Neural cell (in vitro differentiated cells): ENCODE measurements at regions not wholly inside any gene's neighbourhood (a gene's known extent, or its start where the extent isn't known, plus 50 kb on each side); places are given as distances from the start of the nearest gene placed in this dataset.

Experiments used
- H2AFZ ChIP-seq: fragments of 200-600, 300-800 bp; sonication (generic), shearing (Covaris generic); 2 replicates; pipeline ENCODE4 v1.6.0; 2014; ENCODE audit warnings: low read depth, mild to moderate bottlenecking, antibody characterized with exemption, low read length, moderate library complexity
- H3F3A ChIP-seq: fragments of 200-600 bp; shearing (Covaris generic); 2 replicates; pipeline ENCODE4 v1.6.1; 2016; ENCODE audit warnings: mild to moderate bottlenecking, moderate library complexity, mixed read lengths, antibody characterized with exemption, low read length; ENCODE audit not compliant: insufficient read depth, poor library complexity, severe bottlenecking
- H3K27ac ChIP-seq: fragments of 200-600, 300-800 bp; sonication (generic), shearing (Covaris generic); 2 replicates; pipeline ENCODE4 v1.5.1; 2014; ENCODE audit warnings: mild to moderate bottlenecking, low read length, moderate library complexity
- H3K27me3 ChIP-seq: fragments of 300-800, 200-600 bp; sonication (generic), shearing (Covaris generic); 2 replicates; pipeline ENCODE4 v1.6.0; 2014; ENCODE audit warnings: mild to moderate bottlenecking, low read depth, low read length, moderate library complexity; ENCODE audit not compliant: insufficient read depth
- H3K36me3 ChIP-seq: fragments of 300-800, 200-600 bp; sonication (generic), shearing (Covaris generic); 2 replicates; pipeline ENCODE4 v1.5.1; 2014; ENCODE audit warnings: mild to moderate bottlenecking, antibody characterized with exemption, low read length, moderate library complexity; ENCODE audit not compliant: insufficient read depth
- H3K4me2 ChIP-seq: fragments of 300-800, 200-600 bp; sonication (generic), shearing (Covaris generic); 2 replicates; pipeline ENCODE4 v1.6.0; 2014; ENCODE audit warnings: mild to moderate bottlenecking, low read length
- H3K4me3 ChIP-seq: fragments of 300-800, 200-600 bp; sonication (generic), shearing (Covaris generic); 2 replicates; pipeline ENCODE4 v1.5.1; 2014; ENCODE audit warnings: mild to moderate bottlenecking, low read length, moderate library complexity
- H3K79me2 ChIP-seq: fragments of 200-600 bp; shearing (Covaris generic); replicated peaks from 2 replicates; pipeline ENCODE4 v1.6.0; 2014; ENCODE audit warnings: mild to moderate bottlenecking, low read length, moderate library complexity; ENCODE audit not compliant: insufficient read depth
- H3K9ac ChIP-seq: fragments of 300-800, 200-600 bp; sonication (generic), shearing (Covaris generic); 2 replicates; pipeline ENCODE4 v1.6.1; 2016; ENCODE audit warnings: mild to moderate bottlenecking, low read length, mixed read lengths
- H3K9me2 ChIP-seq: fragments of 200-600 bp; shearing (Covaris generic); 2 replicates; pipeline ENCODE4 v1.6.1; 2016; ENCODE audit warnings: mild to moderate bottlenecking, low read length, mixed read lengths; ENCODE audit not compliant: insufficient read depth
- H3K9me3 ChIP-seq: fragments of 200-600, 300-800 bp; sonication (generic), shearing (Covaris generic); 2 replicates; pipeline ENCODE4 v1.6.1; 2016; ENCODE audit warnings: mild to moderate bottlenecking, mixed run types, low read length, moderate library complexity, mixed read lengths
- H4K20me1 ChIP-seq: fragments of 200-600 bp; shearing (Covaris generic); 2 replicates; pipeline ENCODE4 v1.6.1; 2016; ENCODE audit warnings: mild to moderate bottlenecking, mixed run types; ENCODE audit not compliant: insufficient read depth
- EP300 ChIP-seq: fragments of 450-650 bp; conservative IDR thresholded peaks from 2 replicates; pipeline ENCODE4 v1.6.1; 2014; ENCODE audit warnings: antibody characterized with exemption, mild to moderate bottlenecking, moderate library complexity; ENCODE audit not compliant: poor library complexity, severe bottlenecking
- EZH2 ChIP-seq: fragments of 200-600, 300-800 bp; shearing (Covaris generic), sonication (generic); IDR thresholded peaks from 2 replicates; pipeline ENCODE4 v1.6.1; 2014; ENCODE audit warnings: antibody characterized with exemption, low read length, borderline replicate concordance, mild to moderate bottlenecking; ENCODE audit not compliant: insufficient read depth, poor library complexity, severe bottlenecking
- MXI1 ChIP-seq: fragments of 450-650 bp; conservative IDR thresholded peaks from 2 replicates; pipeline ENCODE4 v1.6.1; 2014; ENCODE audit warnings: antibody characterized with exemption, mild to moderate bottlenecking; ENCODE audit not compliant: poor library complexity, severe bottlenecking
- POLR2AphosphoS5 ChIP-seq: IDR thresholded peaks from 2 replicates; pipeline ENCODE4 v1.6.1; 2012
- RAD21 ChIP-seq: fragments of 450-650 bp; conservative IDR thresholded peaks from 2 replicates; pipeline ENCODE4 v1.6.1; 2014; ENCODE audit warnings: antibody characterized with exemption, mild to moderate bottlenecking, moderate library complexity
- SMC3 ChIP-seq: fragments of 450-650 bp; conservative IDR thresholded peaks from 2 replicates; pipeline ENCODE4 v1.6.1; 2014; ENCODE audit warnings: antibody characterized with exemption, mild to moderate bottlenecking, moderate library complexity; ENCODE audit not compliant: poor library complexity
- TAF1 ChIP-seq: IDR thresholded peaks from 2 replicates; pipeline ENCODE4 v1.6.1; 2012; ENCODE audit warnings: low read depth
- TF ChIP-seq, protein P1 (sequence below): IDR thresholded peaks from 2 replicates; pipeline ENCODE4 v1.6.1; 2012; ENCODE audit warnings: borderline replicate concordance
- TF ChIP-seq, protein P2 (sequence below): fragments of 450-650 bp; IDR thresholded peaks from 2 replicates; pipeline ENCODE4 v1.5.1; 2014; ENCODE audit warnings: antibody characterized with exemption, mild to moderate bottlenecking, moderate library complexity; ENCODE audit not compliant: poor library complexity, severe bottlenecking

DNA sequence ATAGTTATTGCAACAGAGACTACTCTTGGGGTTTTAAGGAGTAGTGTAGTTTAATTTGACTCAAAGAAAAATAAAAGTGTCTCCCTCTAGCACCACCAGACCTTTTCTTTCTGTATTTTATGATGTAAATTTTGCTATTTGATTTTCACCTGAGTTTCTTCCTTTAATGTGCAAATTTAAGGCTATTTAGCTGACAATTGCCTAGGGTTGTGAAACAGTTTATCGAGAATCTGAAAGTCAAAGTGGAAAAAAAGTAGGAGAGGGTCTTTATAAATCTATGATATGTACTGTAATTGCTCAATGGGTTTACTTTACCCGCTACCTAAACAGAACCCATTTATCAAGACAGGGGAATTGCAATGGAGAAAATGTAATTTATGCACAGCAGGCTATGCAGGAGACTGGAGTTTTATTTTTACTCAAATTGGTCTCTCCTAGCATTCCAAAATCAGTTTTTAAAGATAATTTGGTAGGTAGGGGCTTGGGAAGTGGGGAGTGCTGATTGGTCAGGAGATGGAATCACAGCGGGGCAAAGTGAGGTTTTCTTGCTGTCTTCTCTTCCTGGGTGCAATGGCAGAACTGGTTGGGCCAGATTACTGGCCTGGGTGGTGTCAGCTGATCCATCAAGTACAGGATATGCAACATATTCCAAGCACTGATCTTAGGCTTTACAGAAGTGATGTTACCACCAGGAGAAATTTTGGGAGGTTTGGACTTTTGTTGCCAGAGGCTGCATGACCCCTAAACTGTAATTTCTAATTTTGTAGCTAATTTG is 228.6 kb upstream of the TACR3 start:
- Histone ChIP-seq H3K4me3 (no peak overlapping the region), H3K9me3 (no peaks in the 10 kb centered on the region), H3F3A (no peaks in the 10 kb centered on the region), H3K9ac (no peak overlapping the region), H3K79me2 (no peaks in the 10 kb centered on the region), H3K27ac (no peak overlapping the region), H2AFZ (no peak overlapping the region), H3K27me3 (no peaks in the 10 kb centered on the region), H3K9me2 (no peaks in the 10 kb centered on the region), H3K36me3 (no peaks in the 10 kb centered on the region), H3K4me2 (no peak overlapping the region), H4K20me1 (no peaks in the 10 kb centered on the region)
- TF ChIP-seq RAD21 (no peak), SMC3 (no peak), POLR2AphosphoS5 (no peak), TAF1 (no peak), EZH2 (no peak), EP300 (no peak), MXI1 (no peak)
- TF ChIP-seq, protein P1, sequence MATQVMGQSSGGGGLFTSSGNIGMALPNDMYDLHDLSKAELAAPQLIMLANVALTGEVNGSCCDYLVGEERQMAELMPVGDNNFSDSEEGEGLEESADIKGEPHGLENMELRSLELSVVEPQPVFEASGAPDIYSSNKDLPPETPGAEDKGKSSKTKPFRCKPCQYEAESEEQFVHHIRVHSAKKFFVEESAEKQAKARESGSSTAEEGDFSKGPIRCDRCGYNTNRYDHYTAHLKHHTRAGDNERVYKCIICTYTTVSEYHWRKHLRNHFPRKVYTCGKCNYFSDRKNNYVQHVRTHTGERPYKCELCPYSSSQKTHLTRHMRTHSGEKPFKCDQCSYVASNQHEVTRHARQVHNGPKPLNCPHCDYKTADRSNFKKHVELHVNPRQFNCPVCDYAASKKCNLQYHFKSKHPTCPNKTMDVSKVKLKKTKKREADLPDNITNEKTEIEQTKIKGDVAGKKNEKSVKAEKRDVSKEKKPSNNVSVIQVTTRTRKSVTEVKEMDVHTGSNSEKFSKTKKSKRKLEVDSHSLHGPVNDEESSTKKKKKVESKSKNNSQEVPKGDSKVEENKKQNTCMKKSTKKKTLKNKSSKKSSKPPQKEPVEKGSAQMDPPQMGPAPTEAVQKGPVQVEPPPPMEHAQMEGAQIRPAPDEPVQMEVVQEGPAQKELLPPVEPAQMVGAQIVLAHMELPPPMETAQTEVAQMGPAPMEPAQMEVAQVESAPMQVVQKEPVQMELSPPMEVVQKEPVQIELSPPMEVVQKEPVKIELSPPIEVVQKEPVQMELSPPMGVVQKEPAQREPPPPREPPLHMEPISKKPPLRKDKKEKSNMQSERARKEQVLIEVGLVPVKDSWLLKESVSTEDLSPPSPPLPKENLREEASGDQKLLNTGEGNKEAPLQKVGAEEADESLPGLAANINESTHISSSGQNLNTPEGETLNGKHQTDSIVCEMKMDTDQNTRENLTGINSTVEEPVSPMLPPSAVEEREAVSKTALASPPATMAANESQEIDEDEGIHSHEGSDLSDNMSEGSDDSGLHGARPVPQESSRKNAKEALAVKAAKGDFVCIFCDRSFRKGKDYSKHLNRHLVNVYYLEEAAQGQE = no peak
- TF ChIP-seq, protein P2, sequence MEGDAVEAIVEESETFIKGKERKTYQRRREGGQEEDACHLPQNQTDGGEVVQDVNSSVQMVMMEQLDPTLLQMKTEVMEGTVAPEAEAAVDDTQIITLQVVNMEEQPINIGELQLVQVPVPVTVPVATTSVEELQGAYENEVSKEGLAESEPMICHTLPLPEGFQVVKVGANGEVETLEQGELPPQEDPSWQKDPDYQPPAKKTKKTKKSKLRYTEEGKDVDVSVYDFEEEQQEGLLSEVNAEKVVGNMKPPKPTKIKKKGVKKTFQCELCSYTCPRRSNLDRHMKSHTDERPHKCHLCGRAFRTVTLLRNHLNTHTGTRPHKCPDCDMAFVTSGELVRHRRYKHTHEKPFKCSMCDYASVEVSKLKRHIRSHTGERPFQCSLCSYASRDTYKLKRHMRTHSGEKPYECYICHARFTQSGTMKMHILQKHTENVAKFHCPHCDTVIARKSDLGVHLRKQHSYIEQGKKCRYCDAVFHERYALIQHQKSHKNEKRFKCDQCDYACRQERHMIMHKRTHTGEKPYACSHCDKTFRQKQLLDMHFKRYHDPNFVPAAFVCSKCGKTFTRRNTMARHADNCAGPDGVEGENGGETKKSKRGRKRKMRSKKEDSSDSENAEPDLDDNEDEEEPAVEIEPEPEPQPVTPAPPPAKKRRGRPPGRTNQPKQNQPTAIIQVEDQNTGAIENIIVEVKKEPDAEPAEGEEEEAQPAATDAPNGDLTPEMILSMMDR = no peak

DNA sequence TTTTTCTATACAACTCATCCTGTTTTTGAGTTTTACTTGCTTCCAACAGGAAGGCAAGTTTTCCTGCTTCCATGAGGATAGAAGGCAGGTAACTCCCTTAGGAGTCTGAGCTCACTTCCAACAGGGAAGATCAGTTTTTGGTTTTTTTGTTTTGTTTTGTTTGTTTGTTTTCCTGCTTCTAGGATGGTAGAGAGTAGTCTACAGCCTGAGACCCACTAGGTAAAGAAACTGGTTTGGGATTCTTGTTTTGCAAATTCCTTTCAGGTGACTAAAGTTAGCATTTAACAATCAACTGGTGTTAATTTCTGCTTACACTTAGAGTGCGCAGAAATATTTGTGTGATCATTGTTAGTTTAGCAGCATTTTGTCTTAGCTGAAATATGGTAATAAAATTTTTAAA is 227.8 kb upstream of the TACR3 start:
- no peaks in the 10 kb centered on the region for H3K9me3 ChIP-seq
- no peaks in the 10 kb centered on the region for H3K9me2 ChIP-seq
- no peaks in the 10 kb centered on the region for H3K27me3 ChIP-seq
- H2AFZ ChIP-seq = no peak overlapping the region
- no peaks in the 10 kb centered on the region for H3K36me3 ChIP-seq
- H4K20me1 ChIP-seq = no peaks in the 10 kb centered on the region
- no peaks in the 10 kb centered on the region for H3F3A ChIP-seq
- TF ChIP-seq POLR2AphosphoS5 = no peak
- TF ChIP-seq, protein P2 = no peak
- no peak for TF ChIP-seq RAD21
- TF ChIP-seq, protein P1 = no peak
- no peak for TF ChIP-seq SMC3
- TF ChIP-seq EP300 = no peak
- TF ChIP-seq MXI1 = no peak
- no peak for TF ChIP-seq EZH2
- TF ChIP-seq TAF1 = no peak
- H3K4me3 ChIP-seq = no peak overlapping the region
- H3K79me2 ChIP-seq = no peaks in the 10 kb centered on the region
- H3K9ac ChIP-seq = no peak overlapping the region
- H3K4me2 ChIP-seq = no peak overlapping the region
- H3K27ac ChIP-seq = no peak overlapping the region
